Astrocyte (in vitro differentiated cells and primary cell): ENCODE measurements at regions not wholly inside any gene's neighbourhood (a gene's known extent, or its start where the extent isn't known, plus 50 kb on each side); places are given as distances from the start of the nearest gene placed in this dataset.

Source experiments
- CTCF ChIP-seq: IDR thresholded peaks from 2 replicates; pipeline ENCODE4 v1.5.1; 2011; ENCODE audit warnings: low read depth, mild to moderate bottlenecking, inconsistent platforms, low read length, moderate library complexity; ENCODE audit not compliant: insufficient read depth
- EZH2 ChIP-seq: IDR thresholded peaks from 2 replicates; pipeline ENCODE4 v1.6.1; 2012; ENCODE audit warnings: mild to moderate bottlenecking, low read length, inconsistent platforms; ENCODE audit not compliant: insufficient read depth

- no peak for TF ChIP-seq CTCF
- TF ChIP-seq EZH2: no peak
Measured at GRCh38 chr18:23359421-23359820, 93.7 kb upstream of the RIOK3 start.
